ENCODE measurements at regions not wholly inside any gene's neighbourhood (a gene's known extent, or its start where the extent isn't known, plus 50 kb on each side); places are given as distances from the start of the nearest gene placed in this dataset.
"Not testable (repeated sequence)": the region's sequence is repeated elsewhere in the genome, so short reads cannot be mapped to it uniquely, and the experiment has no call there.

GRCh38 chr7:68888971-68889385 lies 709.3 kb upstream of the AUTS2 start:
- no peaks in the 10 kb centered on the region for H3K36me3 ChIP-seq
- H3K27ac ChIP-seq: no peak overlapping the region
- no peaks in the 10 kb centered on the region for H3K4me1 ChIP-seq (ENCODE audit: insufficient read depth)
- TF ChIP-seq, protein P1, sequence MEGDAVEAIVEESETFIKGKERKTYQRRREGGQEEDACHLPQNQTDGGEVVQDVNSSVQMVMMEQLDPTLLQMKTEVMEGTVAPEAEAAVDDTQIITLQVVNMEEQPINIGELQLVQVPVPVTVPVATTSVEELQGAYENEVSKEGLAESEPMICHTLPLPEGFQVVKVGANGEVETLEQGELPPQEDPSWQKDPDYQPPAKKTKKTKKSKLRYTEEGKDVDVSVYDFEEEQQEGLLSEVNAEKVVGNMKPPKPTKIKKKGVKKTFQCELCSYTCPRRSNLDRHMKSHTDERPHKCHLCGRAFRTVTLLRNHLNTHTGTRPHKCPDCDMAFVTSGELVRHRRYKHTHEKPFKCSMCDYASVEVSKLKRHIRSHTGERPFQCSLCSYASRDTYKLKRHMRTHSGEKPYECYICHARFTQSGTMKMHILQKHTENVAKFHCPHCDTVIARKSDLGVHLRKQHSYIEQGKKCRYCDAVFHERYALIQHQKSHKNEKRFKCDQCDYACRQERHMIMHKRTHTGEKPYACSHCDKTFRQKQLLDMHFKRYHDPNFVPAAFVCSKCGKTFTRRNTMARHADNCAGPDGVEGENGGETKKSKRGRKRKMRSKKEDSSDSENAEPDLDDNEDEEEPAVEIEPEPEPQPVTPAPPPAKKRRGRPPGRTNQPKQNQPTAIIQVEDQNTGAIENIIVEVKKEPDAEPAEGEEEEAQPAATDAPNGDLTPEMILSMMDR (IDR thresholded peaks at IDR 0.05): no peak
- no peak for TF ChIP-seq EP300 (IDR thresholded peaks at IDR 0.05)
- TF ChIP-seq POLR2A (IDR thresholded peaks at IDR 0.05): no peak
- DNase-seq: no peak
- WGBS, 3 donors: 53 to 64% (median 54%) methylated on average over 3 of the region's 3 CpGs
- no peak overlapping the region for H3K4me3 ChIP-seq
- no peaks in the 10 kb centered on the region for H3K27me3 ChIP-seq
- no peaks in the 10 kb centered on the region for H3K9me3 ChIP-seq
- intact Hi-C loops (cut with DNase I): no loop called here

- no peaks in the 10 kb centered on the region for H3K9me3 ChIP-seq
- no peaks in the 10 kb centered on the region for H3K4me1 ChIP-seq (ENCODE audit: insufficient read depth)
- H3K4me3 ChIP-seq: no peak overlapping the region
- no peaks in the 10 kb centered on the region for H3K27me3 ChIP-seq
- WGBS, 3 donors: 80 to 87% (median 80%) methylated on average over 3 of the region's 3 CpGs
- intact Hi-C loops (cut with DNase I): no loop called here
- no peak for TF ChIP-seq EP300 (IDR thresholded peaks at IDR 0.05)
- TF ChIP-seq POLR2A (IDR thresholded peaks at IDR 0.05): no peak
- TF ChIP-seq, protein P1 (IDR thresholded peaks at IDR 0.05): no peak
- DNase-seq: no peak
- no peak overlapping the region for H3K27ac ChIP-seq
- H3K36me3 ChIP-seq: no peaks in the 10 kb centered on the region
These were observed 706.0 kb upstream of the AUTS2 start for GRCh38 chr7:68892236-68892635.

DNA sequence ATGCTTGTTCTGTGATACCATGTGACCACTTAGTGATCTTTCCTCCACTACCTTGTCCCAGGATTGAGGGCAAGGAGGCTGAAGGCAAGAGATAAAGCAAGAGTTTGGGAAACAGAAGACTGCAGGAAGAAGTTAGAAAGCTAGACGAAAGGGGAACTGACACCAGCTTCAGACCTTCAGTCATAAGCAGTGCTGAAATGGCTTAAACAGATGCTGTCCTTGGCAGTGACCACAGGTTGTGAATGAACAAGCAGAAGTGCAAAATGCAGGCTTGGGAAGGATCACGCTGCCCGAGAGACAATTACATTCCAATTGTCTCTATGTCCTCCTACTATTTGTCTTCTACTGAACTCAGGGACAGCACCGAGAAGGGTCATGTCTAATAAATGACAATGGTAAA lies 704.9 kb upstream of the AUTS2 start:
- WGBS, 3 donors: 53 to 66% (median 55%) methylated on average over 4 of the region's 4 CpGs
- Histone ChIP-seq H3K4me3 (no peak overlapping the region), H3K4me1 (ENCODE audit: insufficient read depth) (no peaks in the 10 kb centered on the region), H3K9me3 (no peaks in the 10 kb centered on the region), H3K27me3 (no peaks in the 10 kb centered on the region), H3K27ac (no peak overlapping the region), H3K36me3 (no peaks in the 10 kb centered on the region)
- TF ChIP-seq EP300 (IDR thresholded peaks at IDR 0.05): no peak
- TF ChIP-seq, protein P1 (IDR thresholded peaks at IDR 0.05): no peak
- TF ChIP-seq POLR2A (IDR thresholded peaks at IDR 0.05): no peak
- DNase-seq: no peak
- intact Hi-C loops (cut with DNase I): no loop called here

GRCh38 chr7:68899156-68899555 lies 699.1 kb upstream of the AUTS2 start:
- H3K27me3 ChIP-seq; H3K9me3 ChIP-seq; H3K4me1 ChIP-seq (ENCODE audit: insufficient read depth); H3K36me3 ChIP-seq; DNase-seq; H3K4me3 ChIP-seq; intact Hi-C loops (cut with DNase I); H3K27ac ChIP-seq: not testable (repeated sequence)
- WGBS, 3 donors: 81 to 88% (median 86%) methylated on average over 6 of the region's 6 CpGs

DNA sequence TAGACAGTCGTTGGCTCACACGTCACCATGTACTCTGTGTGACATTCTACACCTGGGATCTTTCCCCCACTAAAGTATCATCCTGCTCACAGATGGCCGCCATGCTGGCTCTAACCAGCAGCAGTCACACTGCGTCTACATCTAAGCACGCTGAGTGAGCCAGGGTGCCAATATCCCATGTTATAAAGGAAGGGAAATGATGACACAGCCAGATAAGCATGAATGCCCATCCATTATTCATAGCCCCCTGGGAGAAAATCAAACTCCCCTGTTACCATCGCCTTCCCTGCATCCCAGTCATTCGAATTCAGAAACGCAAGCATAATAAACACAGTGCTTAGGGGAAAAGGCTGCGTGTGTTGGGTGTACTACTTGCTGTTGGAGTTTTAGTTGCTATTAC lies 698.2 kb upstream of the AUTS2 start:
- Histone ChIP-seq H3K27me3 (no peaks in the 10 kb centered on the region), H3K36me3 (no peaks in the 10 kb centered on the region), H3K4me1 (ENCODE audit: insufficient read depth) (no peaks in the 10 kb centered on the region), H3K9me3 (no peaks in the 10 kb centered on the region), H3K4me3 (no peak overlapping the region), H3K27ac (no peak overlapping the region)
- 87 to 93% (median 90%) methylated on average over 9 of the region's 9 CpGs for WGBS, 3 donors
- no peak for DNase-seq
- intact Hi-C loops (cut with DNase I): no loop called here
- TF ChIP-seq EP300 (IDR thresholded peaks at IDR 0.05) (no peak), POLR2A (IDR thresholded peaks at IDR 0.05) (no peak)
- TF ChIP-seq, protein P1 (IDR thresholded peaks at IDR 0.05): no peak

Data from ovary (tissue), 7 donors.